ENCODE measurements at regions not wholly inside any gene's neighbourhood (a gene's known extent, or its start where the extent isn't known, plus 50 kb on each side); places are given as distances from the start of the nearest gene placed in this dataset.

- no peaks in the 10 kb centered on the region for H3K4me1 ChIP-seq (ENCODE audit: insufficient read depth, low read length)
- CTCF ChIA-PET: no interaction called here
- no peaks in the 10 kb centered on the region for H3K79me2 ChIP-seq (ENCODE audit: low read length)
- BruUV-seq (replicated peaks): no TSS peak
- no peaks in the 10 kb centered on the region for H3K9me3 ChIP-seq (ENCODE audit: low read length)
- H3K9me2 ChIP-seq (replicated peaks; ENCODE audit: low read length): no peaks in the 10 kb centered on the region
- no peaks in the 10 kb centered on the region for H3K27me3 ChIP-seq (ENCODE audit: low read length)
- no peaks in the 10 kb centered on the region for H3F3A ChIP-seq (ENCODE audit: low read length, unreplicated experiment)
- no peak overlapping the region for H2AFZ ChIP-seq (ENCODE audit: low read length)
- DNase-seq (no peak), ATAC-seq (no peak)
- intact Hi-C loops (cut with micrococcal nuclease): no loop called here
- POLR2A ChIA-PET (ENCODE audit: unreplicated experiment): no interaction called here
- no peak overlapping the region for H3K4me3 ChIP-seq (ENCODE audit: low read length)
- no peak overlapping the region for H3K9ac ChIP-seq (ENCODE audit: low read length)
- no peak for TF ChIP-seq EZH2phosphoT487 (IDR thresholded peaks at IDR 0.05; ENCODE audit: borderline replicate concordance, low read length)
- TF ChIP-seq, protein P1, sequence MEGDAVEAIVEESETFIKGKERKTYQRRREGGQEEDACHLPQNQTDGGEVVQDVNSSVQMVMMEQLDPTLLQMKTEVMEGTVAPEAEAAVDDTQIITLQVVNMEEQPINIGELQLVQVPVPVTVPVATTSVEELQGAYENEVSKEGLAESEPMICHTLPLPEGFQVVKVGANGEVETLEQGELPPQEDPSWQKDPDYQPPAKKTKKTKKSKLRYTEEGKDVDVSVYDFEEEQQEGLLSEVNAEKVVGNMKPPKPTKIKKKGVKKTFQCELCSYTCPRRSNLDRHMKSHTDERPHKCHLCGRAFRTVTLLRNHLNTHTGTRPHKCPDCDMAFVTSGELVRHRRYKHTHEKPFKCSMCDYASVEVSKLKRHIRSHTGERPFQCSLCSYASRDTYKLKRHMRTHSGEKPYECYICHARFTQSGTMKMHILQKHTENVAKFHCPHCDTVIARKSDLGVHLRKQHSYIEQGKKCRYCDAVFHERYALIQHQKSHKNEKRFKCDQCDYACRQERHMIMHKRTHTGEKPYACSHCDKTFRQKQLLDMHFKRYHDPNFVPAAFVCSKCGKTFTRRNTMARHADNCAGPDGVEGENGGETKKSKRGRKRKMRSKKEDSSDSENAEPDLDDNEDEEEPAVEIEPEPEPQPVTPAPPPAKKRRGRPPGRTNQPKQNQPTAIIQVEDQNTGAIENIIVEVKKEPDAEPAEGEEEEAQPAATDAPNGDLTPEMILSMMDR (conservative IDR thresholded peaks at IDR 0.05; ENCODE audit: low read depth, low read length): no peak
- no peak for TF ChIP-seq EZH2 (IDR thresholded peaks at IDR 0.05; ENCODE audit: low read length, unreplicated experiment)
- no peak overlapping the region for H3K27ac ChIP-seq (ENCODE audit: low read length)
- no peak overlapping the region for H3K4me2 ChIP-seq (ENCODE audit: low read length)
- H4K20me1 ChIP-seq (ENCODE audit: low read length): no peaks in the 10 kb centered on the region
- no peaks in the 10 kb centered on the region for H3K36me3 ChIP-seq (ENCODE audit: low read depth, low read length)
Observed at GRCh38 chr4:35562861-35563260, 681.5 kb downstream of the ARAP2 start.

DNA sequence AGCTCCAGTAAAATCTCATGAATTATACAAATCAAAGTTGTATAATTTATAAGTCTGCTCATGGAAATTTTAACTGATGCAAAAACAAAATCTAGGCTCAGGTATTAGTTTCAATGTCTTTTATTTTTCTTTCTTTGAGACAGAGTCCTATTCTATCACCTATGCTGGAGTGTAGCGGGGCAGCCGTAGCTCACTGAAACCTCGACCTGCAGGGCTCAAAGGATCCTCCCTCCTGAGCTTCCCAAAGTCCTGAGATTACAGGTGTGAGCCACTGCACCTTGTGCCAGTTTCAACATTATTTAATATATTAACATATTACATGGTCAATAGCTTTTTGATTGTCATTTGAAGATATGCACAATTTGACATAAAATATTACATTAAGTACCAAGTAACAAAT, 678.7 kb downstream of the ARAP2 start:
- H3K27me3 ChIP-seq (ENCODE audit: low read length): no peaks in the 10 kb centered on the region
- ChIA-PET CTCF (no interaction called here), POLR2A (ENCODE audit: unreplicated experiment) (no interaction called here)
- H4K20me1 ChIP-seq (ENCODE audit: low read length): no peaks in the 10 kb centered on the region
- no peak overlapping the region for H3K9ac ChIP-seq (ENCODE audit: low read length)
- intact Hi-C loops (cut with micrococcal nuclease): no loop called here
- TF ChIP-seq EZH2phosphoT487 (IDR thresholded peaks at IDR 0.05; ENCODE audit: borderline replicate concordance, low read length): no peak
- TF ChIP-seq, protein P1 (conservative IDR thresholded peaks at IDR 0.05; ENCODE audit: low read depth, low read length): no peak
- TF ChIP-seq EZH2 (IDR thresholded peaks at IDR 0.05; ENCODE audit: low read length, unreplicated experiment): no peak
- no peaks in the 10 kb centered on the region for H3F3A ChIP-seq (ENCODE audit: low read length, unreplicated experiment)
- H3K9me3 ChIP-seq (ENCODE audit: low read length): no peaks in the 10 kb centered on the region
- no peak for DNase-seq
- H3K4me1 ChIP-seq (ENCODE audit: insufficient read depth, low read length): no peaks in the 10 kb centered on the region
- H2AFZ ChIP-seq (ENCODE audit: low read length): no peak overlapping the region
- H3K36me3 ChIP-seq (ENCODE audit: low read depth, low read length): no peaks in the 10 kb centered on the region
- no peak overlapping the region for H3K4me2 ChIP-seq (ENCODE audit: low read length)
- BruUV-seq (replicated peaks): no TSS peak
- ATAC-seq: no peak
- H3K27ac ChIP-seq (ENCODE audit: low read length): no peak overlapping the region
- H3K9me2 ChIP-seq (replicated peaks; ENCODE audit: low read length): no peaks in the 10 kb centered on the region
- H3K4me3 ChIP-seq (ENCODE audit: low read length): no peak overlapping the region
- H3K79me2 ChIP-seq (ENCODE audit: low read length): no peaks in the 10 kb centered on the region

GRCh38 chr4:35591035-35591434, 653.3 kb downstream of the ARAP2 start:
- Histone ChIP-seq H3K9me3 (ENCODE audit: low read length) (no peaks in the 10 kb centered on the region), H3K4me1 (ENCODE audit: insufficient read depth, low read length) (no peaks in the 10 kb centered on the region), H3K4me2 (ENCODE audit: low read length) (no peak overlapping the region), H3K36me3 (ENCODE audit: low read depth, low read length) (no peaks in the 10 kb centered on the region), H3K4me3 (ENCODE audit: low read length) (no peak overlapping the region), H4K20me1 (ENCODE audit: low read length) (no peaks in the 10 kb centered on the region), H3K79me2 (ENCODE audit: low read length) (no peaks in the 10 kb centered on the region), H3K27me3 (ENCODE audit: low read length) (no peaks in the 10 kb centered on the region), H3K9me2 (replicated peaks; ENCODE audit: low read length) (no peaks in the 10 kb centered on the region), H3K27ac (ENCODE audit: low read length) (no peak overlapping the region), H3F3A (ENCODE audit: low read length, unreplicated experiment) (no peaks in the 10 kb centered on the region), H2AFZ (ENCODE audit: low read length) (no peak overlapping the region), H3K9ac (ENCODE audit: low read length) (no peak overlapping the region)
- CTCF ChIA-PET: no interaction called here
- POLR2A ChIA-PET (ENCODE audit: unreplicated experiment): no interaction called here
- intact Hi-C loops (cut with micrococcal nuclease): no loop called here
- BruUV-seq (replicated peaks): no TSS peak
- ATAC-seq (no peak), DNase-seq (no peak)
- TF ChIP-seq EZH2phosphoT487 (IDR thresholded peaks at IDR 0.05; ENCODE audit: borderline replicate concordance, low read length): no peak
- TF ChIP-seq EZH2 (IDR thresholded peaks at IDR 0.05; ENCODE audit: low read length, unreplicated experiment): no peak
- TF ChIP-seq, protein P1 (conservative IDR thresholded peaks at IDR 0.05; ENCODE audit: low read depth, low read length): no peak
